TTC549 (cell line): ENCODE measurements at regions not wholly inside any gene's neighbourhood (a gene's known extent, or its start where the extent isn't known, plus 50 kb on each side); places are given as distances from the start of the nearest gene placed in this dataset.

Experiments
- FAIRE-seq: peaks from 2 replicates; lab custom pipeline; 2012; peaks lifted over from hg19 to GRCh38; lab: Jason Lieb, UNC

GRCh38 chr3:154549391-154549790 lies 119.4 kb upstream of the GPR149 start:
- FAIRE-seq, result no peak

- no peak for FAIRE-seq
Observed at GRCh38 chr3:154548341-154548740, 118.4 kb upstream of the GPR149 start.

GRCh38 chr3:154542837-154543236 lies 112.8 kb upstream of the GPR149 start:
- no peak for FAIRE-seq

GRCh38 chr3:154540950-154541604 lies 111.1 kb upstream of the GPR149 start:
- FAIRE-seq, result no peak

GRCh38 chr3:154538566-154539360 lies 108.8 kb upstream of the GPR149 start:
- FAIRE-seq, result no peak

- FAIRE-seq, result no peak
Observed at GRCh38 chr3:154536751-154537150, 106.8 kb upstream of the GPR149 start.

- FAIRE-seq, result no peak
Observed at GRCh38 chr3:154522036-154522602, 92.1 kb upstream of the GPR149 start.

- no peak for FAIRE-seq
Observed at GRCh38 chr3:154517404-154517803, 87.4 kb upstream of the GPR149 start.

GRCh38 chr3:154515921-154516320 lies 85.9 kb upstream of the GPR149 start:
- FAIRE-seq, result no peak

- FAIRE-seq, result no peak
Observed at GRCh38 chr3:154510780-154511179, 80.8 kb upstream of the GPR149 start.

GRCh38 chr3:154507727-154508126 lies 77.7 kb upstream of the GPR149 start:
- no peak for FAIRE-seq

- FAIRE-seq, result no peak
Observed at GRCh38 chr3:154496978-154497377, 67.0 kb upstream of the GPR149 start.

GRCh38 chr3:154496540-154496939 lies 66.5 kb upstream of the GPR149 start:
- FAIRE-seq, result no peak

GRCh38 chr3:154486949-154487348 lies 57.0 kb upstream of the GPR149 start:
- FAIRE-seq, result no peak

GRCh38 chr3:154482507-154482906 lies 52.5 kb upstream of the GPR149 start:
- no peak for FAIRE-seq

GRCh38 chr3:154480033-154480432 lies 50.0 kb upstream of the GPR149 start:
- no peak for FAIRE-seq
